ENCODE measurements at regions not wholly inside any gene's neighbourhood (a gene's known extent, or its start where the extent isn't known, plus 50 kb on each side); places are given as distances from the start of the nearest gene placed in this dataset.
A peak's percentile ranks its signal among the peaks of the same experiment; 100 is the strongest.

- no CpG with 5 or more reads among the region's 4 CpGs for WGBS, 2 donors (ENCODE audit: extremely low coverage in 2 of 2, insufficient read length in 2 of 2, insufficient replicate concordance in 1 of 2)
- H3K36me3 ChIP-seq (replicated peaks in 1 of 2; ENCODE audit: control insufficient read depth in 2 of 2, insufficient read depth in 2 of 2, low read length in 2 of 2): no peaks in the 10 kb centered on the region
- H2BK120ac ChIP-seq (ENCODE audit: low read depth, low read length): no peak overlapping the region
- H2AK5ac ChIP-seq (ENCODE audit: low read depth, low read length): no peak overlapping the region
- H3K27ac ChIP-seq (replicated peaks; ENCODE audit: low read length): no peak overlapping the region
- H3K18ac ChIP-seq (ENCODE audit: low read length): no peak overlapping the region
- DNase-seq (ENCODE audit: low spot score): no peak
- no peak overlapping the region for H3K4me3 ChIP-seq (ENCODE audit: low read length in 2 of 2)
- no peak overlapping the region for H2BK12ac ChIP-seq (ENCODE audit: low read length)
- H2BK5ac ChIP-seq (ENCODE audit: low read length): no peak overlapping the region
- no peak overlapping the region for H3K9ac ChIP-seq (ENCODE audit: low read depth, low read length, poor library complexity)
- no peak overlapping the region for H2BK15ac ChIP-seq (ENCODE audit: low read length)
- no peak overlapping the region for H4K8ac ChIP-seq (ENCODE audit: low read depth, low read length)
- no peak overlapping the region for H3K4ac ChIP-seq (ENCODE audit: low read length)
- no peak overlapping the region for H2AFZ ChIP-seq (ENCODE audit: low read length)
- no peak overlapping the region for H3K14ac ChIP-seq (ENCODE audit: low read length)
- H3K23ac ChIP-seq (ENCODE audit: low read depth, low read length, poor library complexity): no peak overlapping the region
- no peaks in the 10 kb centered on the region for H3K27me3 ChIP-seq (ENCODE audit: control insufficient read depth in 3 of 3, insufficient read depth in 3 of 3, low read depth in 1 of 3, low read length in 3 of 3)
- H4K91ac ChIP-seq (ENCODE audit: low read depth, low read length, poor library complexity): no peak overlapping the region
- no peak overlapping the region for H3K4me2 ChIP-seq (ENCODE audit: insufficient read depth, low read length, poor library complexity, severe bottlenecking)
- no peaks in the 10 kb centered on the region for H3K79me1 ChIP-seq (ENCODE audit: low read depth, low read length)
- H3K9me3 ChIP-seq (replicated peaks in 1 of 2; ENCODE audit: control insufficient read depth in 2 of 2, insufficient read depth in 1 of 2, low read depth in 1 of 2, low read length in 2 of 2): no peaks in the 10 kb centered on the region
- peaks cover 0 to 3% of the 10 kb centered on the region in 2 donors for H3K4me1 ChIP-seq (ENCODE audit: control insufficient read depth in 2 of 2, insufficient read depth in 1 of 2, low read depth in 1 of 2, low read length in 2 of 2)
Measured at GRCh38 chr5:99247346-99247745, 318.5 kb upstream of the CHD1 start.

GRCh38 chr5:99243111-99243510 is 314.3 kb upstream of the CHD1 start:
- no peak overlapping the region for H2AK5ac ChIP-seq (ENCODE audit: low read depth, low read length)
- H3K36me3 ChIP-seq (replicated peaks in 1 of 2; ENCODE audit: control insufficient read depth in 2 of 2, insufficient read depth in 2 of 2, low read length in 2 of 2): no peaks in the 10 kb centered on the region
- H2BK12ac ChIP-seq (ENCODE audit: low read length): no peak overlapping the region
- H2BK120ac ChIP-seq (ENCODE audit: low read depth, low read length): no peak overlapping the region
- no peak overlapping the region for H3K4me2 ChIP-seq (ENCODE audit: insufficient read depth, low read length, poor library complexity, severe bottlenecking)
- no peak overlapping the region for H2BK15ac ChIP-seq (ENCODE audit: low read length)
- no peaks in the 10 kb centered on the region for H3K9me3 ChIP-seq (replicated peaks in 1 of 2; ENCODE audit: control insufficient read depth in 2 of 2, insufficient read depth in 1 of 2, low read depth in 1 of 2, low read length in 2 of 2)
- peaks cover 0 to 3% of the 10 kb centered on the region in 2 donors for H3K4me1 ChIP-seq (ENCODE audit: control insufficient read depth in 2 of 2, insufficient read depth in 1 of 2, low read depth in 1 of 2, low read length in 2 of 2)
- H2AFZ ChIP-seq (ENCODE audit: low read length): peak overlapping the region; percentile 27
- no peak overlapping the region for H4K8ac ChIP-seq (ENCODE audit: low read depth, low read length)
- DNase-seq (ENCODE audit: low spot score): no peak
- no peak overlapping the region for H3K9ac ChIP-seq (ENCODE audit: low read depth, low read length, poor library complexity)
- no peaks in the 10 kb centered on the region for H3K79me1 ChIP-seq (ENCODE audit: low read depth, low read length)
- no peak overlapping the region for H3K14ac ChIP-seq (ENCODE audit: low read length)
- no peak overlapping the region for H3K23ac ChIP-seq (ENCODE audit: low read depth, low read length, poor library complexity)
- H3K27ac ChIP-seq (replicated peaks; ENCODE audit: low read length): no peak overlapping the region
- H4K91ac ChIP-seq (ENCODE audit: low read depth, low read length, poor library complexity): no peak overlapping the region
- no peak overlapping the region for H3K4me3 ChIP-seq (ENCODE audit: low read length in 2 of 2)
- no peaks in the 10 kb centered on the region for H3K27me3 ChIP-seq (ENCODE audit: control insufficient read depth in 3 of 3, insufficient read depth in 3 of 3, low read depth in 1 of 3, low read length in 3 of 3)
- H3K18ac ChIP-seq (ENCODE audit: low read length): no peak overlapping the region
- no CpG with 5 or more reads among the region's 1 CpG for WGBS, 2 donors (ENCODE audit: extremely low coverage in 2 of 2, insufficient read length in 2 of 2, insufficient replicate concordance in 1 of 2)
- no peak overlapping the region for H3K4ac ChIP-seq (ENCODE audit: low read length)
- no peak overlapping the region for H2BK5ac ChIP-seq (ENCODE audit: low read length)

- H3K4me1 ChIP-seq (ENCODE audit: control insufficient read depth in 2 of 2, insufficient read depth in 1 of 2, low read depth in 1 of 2, low read length in 2 of 2): peaks cover 0 to 3% of the 10 kb centered on the region in 2 donors
- no peak for DNase-seq (ENCODE audit: low spot score)
- no peak overlapping the region for H3K4ac ChIP-seq (ENCODE audit: low read length)
- no CpG with 5 or more reads among the region's 3 CpGs for WGBS, 2 donors (ENCODE audit: extremely low coverage in 2 of 2, insufficient read length in 2 of 2, insufficient replicate concordance in 1 of 2)
- H3K4me3 ChIP-seq (ENCODE audit: low read length in 2 of 2): no peak overlapping the region
- no peaks in the 10 kb centered on the region for H3K9me3 ChIP-seq (replicated peaks in 1 of 2; ENCODE audit: control insufficient read depth in 2 of 2, insufficient read depth in 1 of 2, low read depth in 1 of 2, low read length in 2 of 2)
- H3K14ac ChIP-seq (ENCODE audit: low read length): no peak overlapping the region
- H3K18ac ChIP-seq (ENCODE audit: low read length): no peak overlapping the region
- H3K79me1 ChIP-seq (ENCODE audit: low read depth, low read length): no peaks in the 10 kb centered on the region
- H3K36me3 ChIP-seq (replicated peaks in 1 of 2; ENCODE audit: control insufficient read depth in 2 of 2, insufficient read depth in 2 of 2, low read length in 2 of 2): no peaks in the 10 kb centered on the region
- no peak overlapping the region for H2AFZ ChIP-seq (ENCODE audit: low read length)
- H4K91ac ChIP-seq (ENCODE audit: low read depth, low read length, poor library complexity): no peak overlapping the region
- no peak overlapping the region for H4K8ac ChIP-seq (ENCODE audit: low read depth, low read length)
- no peak overlapping the region for H2BK5ac ChIP-seq (ENCODE audit: low read length)
- H3K9ac ChIP-seq (ENCODE audit: low read depth, low read length, poor library complexity): no peak overlapping the region
- no peak overlapping the region for H2BK15ac ChIP-seq (ENCODE audit: low read length)
- no peak overlapping the region for H2BK12ac ChIP-seq (ENCODE audit: low read length)
- H2AK5ac ChIP-seq (ENCODE audit: low read depth, low read length): no peak overlapping the region
- no peaks in the 10 kb centered on the region for H3K27me3 ChIP-seq (ENCODE audit: control insufficient read depth in 3 of 3, insufficient read depth in 3 of 3, low read depth in 1 of 3, low read length in 3 of 3)
- no peak overlapping the region for H3K27ac ChIP-seq (replicated peaks; ENCODE audit: low read length)
- H2BK120ac ChIP-seq (ENCODE audit: low read depth, low read length): no peak overlapping the region
- H3K23ac ChIP-seq (ENCODE audit: low read depth, low read length, poor library complexity): no peak overlapping the region
- no peak overlapping the region for H3K4me2 ChIP-seq (ENCODE audit: insufficient read depth, low read length, poor library complexity, severe bottlenecking)
Measured at GRCh38 chr5:99239826-99240360, 311.1 kb upstream of the CHD1 start.

GRCh38 chr5:99191206-99191745 is 262.5 kb upstream of the CHD1 start:
- Histone ChIP-seq H2BK5ac (ENCODE audit: low read length) (no peak overlapping the region), H3K4me2 (ENCODE audit: insufficient read depth, low read length, poor library complexity, severe bottlenecking) (no peak overlapping the region), H3K27ac (replicated peaks; ENCODE audit: low read length) (no peak overlapping the region), H2BK12ac (ENCODE audit: low read length) (no peak overlapping the region), H4K91ac (ENCODE audit: low read depth, low read length, poor library complexity) (no peak overlapping the region), H2BK120ac (ENCODE audit: low read depth, low read length) (no peak overlapping the region), H3K9me3 (replicated peaks in 1 of 2; ENCODE audit: control insufficient read depth in 2 of 2, insufficient read depth in 1 of 2, low read depth in 1 of 2, low read length in 2 of 2) (no peaks in the 10 kb centered on the region), H3K79me1 (ENCODE audit: low read depth, low read length) (no peaks in the 10 kb centered on the region), H2AK5ac (ENCODE audit: low read depth, low read length) (no peak overlapping the region), H2AFZ (ENCODE audit: low read length) (peak overlapping the region; percentile 35), H3K9ac (ENCODE audit: low read depth, low read length, poor library complexity) (no peak overlapping the region), H3K27me3 (ENCODE audit: control insufficient read depth in 3 of 3, insufficient read depth in 3 of 3, low read depth in 1 of 3, low read length in 3 of 3) (no peaks in the 10 kb centered on the region), H3K4me3 (ENCODE audit: low read length in 2 of 2) (no peak overlapping the region), H2BK15ac (ENCODE audit: low read length) (no peak overlapping the region), H3K14ac (ENCODE audit: low read length) (no peak overlapping the region), H3K18ac (ENCODE audit: low read length) (no peak overlapping the region), H3K4me1 (ENCODE audit: control insufficient read depth in 2 of 2, insufficient read depth in 1 of 2, low read depth in 1 of 2, low read length in 2 of 2) (peaks cover 0 to 13% of the 10 kb centered on the region in 2 donors), H3K23ac (ENCODE audit: low read depth, low read length, poor library complexity) (no peak overlapping the region), H4K8ac (ENCODE audit: low read depth, low read length) (no peak overlapping the region), H3K4ac (ENCODE audit: low read length) (no peak overlapping the region), H3K36me3 (replicated peaks in 1 of 2; ENCODE audit: control insufficient read depth in 2 of 2, insufficient read depth in 2 of 2, low read length in 2 of 2) (no peaks in the 10 kb centered on the region)
- WGBS, 2 donors (ENCODE audit: extremely low coverage in 2 of 2, insufficient read length in 2 of 2, insufficient replicate concordance in 1 of 2): no CpG with 5 or more reads among the region's 5 CpGs
- no peak for DNase-seq (ENCODE audit: low spot score)
